T-helper 2 cell treated with Interferon-gamma antibody and Interleukin-4, amounts not matched to agents 100 ng/mL and 5 ng/mL, for 36 hours (primary cell): ENCODE measurements at regions not wholly inside any gene's neighbourhood (a gene's known extent, or its start where the extent isn't known, plus 50 kb on each side); places are given as distances from the start of the nearest gene placed in this dataset.
"Not testable (repeated sequence)": the region's sequence is repeated elsewhere in the genome, so short reads cannot be mapped to it uniquely, and the experiment has no call there.

Experiments
- intact Hi-C: fragments of 100-400 bp; cut with micrococcal nuclease; formaldehyde crosslinking; loops from one replicate; pipeline ENCODE4 v1.15.1; 2023

DNA sequence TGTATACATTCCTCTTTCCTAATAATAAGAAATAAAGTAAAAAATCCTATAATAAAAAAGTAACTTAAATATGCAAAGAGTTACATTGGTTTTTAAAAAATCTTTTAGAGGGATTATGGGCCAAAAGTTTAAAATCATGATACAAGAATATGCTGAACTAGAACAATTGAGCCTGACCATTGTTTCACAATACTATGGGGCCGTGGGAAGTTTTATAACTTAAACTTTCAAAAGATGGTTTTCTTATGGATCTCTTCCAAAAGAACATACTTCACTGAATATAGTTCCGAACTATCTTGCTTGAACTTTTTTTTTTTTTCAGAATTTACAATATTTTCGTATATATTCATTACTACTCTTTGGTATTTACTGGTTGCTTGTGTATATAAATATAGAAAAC, 97.6 kb downstream of the NFKBIZ start:
- intact Hi-C loops: no loop called here

DNA sequence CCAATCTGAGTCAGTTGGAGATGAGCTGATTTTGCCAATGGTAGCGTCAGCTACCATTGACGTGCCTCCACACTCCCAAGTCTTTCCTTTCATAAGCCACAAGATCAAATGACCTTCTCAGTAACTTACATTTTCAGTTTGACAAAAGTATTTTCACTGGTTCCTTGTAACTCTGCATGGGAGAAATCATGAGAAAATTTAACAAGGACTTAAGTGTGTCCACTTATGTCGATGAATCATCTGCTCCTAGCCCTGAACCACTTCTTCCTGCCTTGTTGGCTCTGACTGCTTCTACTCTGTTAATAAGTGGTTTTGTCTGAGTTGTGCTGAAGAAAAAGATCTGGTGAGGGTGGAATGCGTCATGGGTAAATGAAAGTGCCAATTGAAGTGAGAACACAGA, 101.2 kb downstream of the NFKBIZ start:
- intact Hi-C loops: no loop called here

DNA sequence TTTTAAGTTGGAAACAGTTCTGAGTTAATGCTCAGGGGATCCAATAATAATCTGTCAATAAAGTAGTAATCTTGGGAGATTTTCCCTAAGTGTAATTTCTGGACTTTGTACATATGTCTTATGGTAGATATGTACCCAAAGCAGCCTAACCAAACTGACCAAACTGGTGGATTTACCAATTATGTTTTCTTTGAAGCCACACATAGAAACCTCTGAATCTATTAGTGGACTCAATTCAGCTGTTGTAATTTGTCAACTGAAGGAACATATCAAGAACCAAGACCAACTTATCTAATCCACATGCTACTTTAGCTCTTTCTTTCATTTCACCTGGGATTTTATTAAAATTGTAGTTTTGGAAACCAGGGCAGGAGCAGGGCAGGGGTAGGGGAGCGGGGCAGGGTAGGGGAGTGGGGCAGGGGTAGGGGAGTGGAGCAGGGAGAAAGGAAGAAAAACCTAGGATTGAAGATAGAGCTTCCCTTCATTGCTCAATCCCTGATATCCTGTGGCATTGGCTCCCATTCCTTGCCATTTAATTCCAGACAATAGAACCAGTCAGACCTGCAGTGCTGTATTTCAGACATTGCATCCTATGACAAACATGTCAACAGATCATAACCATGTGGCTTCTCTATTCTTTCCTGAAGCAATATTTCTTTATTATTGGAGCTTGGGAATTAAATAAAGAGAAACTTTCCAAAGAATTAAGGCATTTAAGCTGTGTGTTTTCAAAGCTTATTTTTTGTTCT, 101.8 kb downstream of the NFKBIZ start:
- intact Hi-C loops: no loop called here

DNA sequence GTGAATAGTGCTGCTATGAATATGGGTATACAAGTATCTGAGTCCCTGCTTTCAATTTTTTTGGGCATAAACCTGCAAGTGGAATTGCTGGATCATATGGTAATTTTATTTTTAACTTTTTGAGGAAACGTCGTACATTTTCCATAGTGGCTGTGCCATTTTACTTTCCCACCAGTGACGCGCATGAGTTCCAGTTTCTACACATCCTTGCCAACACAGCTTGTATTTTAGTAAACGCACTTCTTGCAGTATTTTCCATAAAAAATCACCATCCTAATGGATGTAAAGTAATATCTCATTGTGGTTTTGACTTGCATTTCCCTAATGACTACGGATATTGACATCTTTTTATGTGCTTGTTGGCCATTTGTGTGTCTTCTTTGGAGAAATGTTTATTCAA, 105.0 kb downstream of the NFKBIZ start:
- intact Hi-C loops: no loop called here

DNA sequence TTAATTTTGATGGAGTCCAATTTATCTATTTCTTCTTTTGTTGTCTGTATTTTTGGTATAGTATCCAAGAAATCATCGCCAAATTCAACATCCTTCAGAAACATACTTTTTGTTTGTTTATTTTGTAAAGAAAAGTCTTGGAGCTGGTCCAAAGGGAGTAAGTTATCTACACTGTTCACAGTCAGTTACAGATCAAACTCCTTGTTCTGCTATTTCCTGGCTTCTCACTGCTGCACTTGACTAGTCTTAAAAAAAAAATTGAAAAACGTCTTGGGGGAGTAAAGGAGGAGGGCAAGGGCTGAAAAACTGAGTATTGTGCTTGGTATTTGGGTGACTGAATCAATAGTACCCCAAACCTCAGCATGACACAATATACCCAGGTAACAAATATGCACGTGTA, 105.6 kb downstream of the NFKBIZ start:
- intact Hi-C loops: no loop called here

DNA sequence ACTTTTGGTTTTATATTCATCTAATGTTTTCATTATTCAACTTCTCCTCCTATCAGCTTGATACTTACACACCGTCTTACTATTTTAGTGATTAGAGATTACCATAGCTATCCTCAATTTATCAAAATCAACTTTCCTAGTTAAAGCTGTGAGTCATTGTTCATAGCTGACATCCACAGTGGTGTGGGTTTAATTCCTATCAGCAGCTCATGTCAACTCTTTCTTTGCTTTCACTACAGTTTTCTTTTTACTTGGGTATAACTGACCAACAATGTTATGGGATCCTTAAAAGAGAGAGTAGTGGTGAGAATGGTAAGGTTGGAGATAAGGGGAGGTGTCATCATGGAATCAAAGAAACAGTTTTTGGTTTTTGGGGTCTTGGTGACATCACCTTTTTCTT, 112.7 kb downstream of the NFKBIZ start:
- intact Hi-C loops: no loop called here

DNA sequence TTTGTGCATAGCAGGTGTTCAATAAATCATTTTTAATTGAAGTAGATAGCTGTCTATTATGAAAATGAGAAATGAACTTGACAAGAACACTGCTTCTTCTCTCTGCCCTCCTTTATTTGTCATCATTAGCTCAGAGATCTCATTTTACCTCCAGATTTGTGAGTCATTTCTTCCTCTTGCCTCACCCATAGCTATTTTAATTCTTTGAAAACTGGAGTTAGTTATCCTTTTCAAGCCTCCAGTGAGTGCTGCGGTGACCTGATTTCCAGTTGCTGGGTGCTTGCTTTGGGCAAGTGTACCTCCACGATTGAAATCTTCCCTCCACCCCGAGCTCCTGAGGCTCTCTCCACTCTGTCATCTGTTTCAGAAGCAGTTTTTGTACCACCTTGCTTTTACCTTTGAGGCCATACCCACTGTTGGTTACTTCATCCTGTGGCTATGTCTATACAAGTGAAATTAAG, 114.6 kb downstream of the NFKBIZ start:
- intact Hi-C loops: no loop called here

DNA sequence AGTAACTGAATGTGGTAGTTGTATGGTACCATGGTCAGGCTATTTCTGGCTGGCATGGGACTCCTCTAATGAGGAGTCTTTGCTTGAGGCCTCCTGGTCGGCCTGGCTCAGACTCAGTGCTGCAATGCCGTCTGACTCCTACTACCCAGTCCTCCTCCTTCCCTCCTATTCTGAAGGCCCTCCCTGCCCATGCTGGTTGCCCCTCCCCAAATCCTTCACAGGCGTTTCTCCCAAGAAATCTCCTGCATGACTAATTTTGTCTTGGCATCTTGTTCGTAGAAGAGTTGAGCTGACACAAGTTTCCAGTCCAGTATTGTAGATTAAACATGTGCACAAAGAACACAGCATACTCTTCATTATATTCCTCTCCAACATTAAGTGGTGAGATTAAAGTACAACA, 115.5 kb downstream of the NFKBIZ start:
- intact Hi-C loops: no loop called here

DNA sequence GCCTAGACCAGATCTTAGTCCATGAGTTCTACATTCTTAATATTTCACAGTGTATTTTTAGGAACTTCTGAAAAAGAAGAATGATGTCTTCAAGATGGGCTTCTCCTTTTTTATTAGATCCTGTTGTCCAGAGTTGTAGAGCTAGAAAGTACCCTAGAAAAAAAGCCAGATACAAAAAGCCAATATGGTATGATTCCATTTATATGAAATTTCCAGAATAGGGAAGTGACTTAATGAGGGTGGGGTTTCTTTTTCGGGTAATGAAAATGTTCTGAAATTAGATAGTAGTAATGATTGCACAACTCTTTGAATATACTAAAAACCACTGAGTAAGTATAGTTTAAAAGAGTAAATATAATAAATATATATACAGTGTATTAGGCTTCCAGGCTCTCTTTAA, 116.9 kb downstream of the NFKBIZ start:
- intact Hi-C loops: no loop called here

DNA sequence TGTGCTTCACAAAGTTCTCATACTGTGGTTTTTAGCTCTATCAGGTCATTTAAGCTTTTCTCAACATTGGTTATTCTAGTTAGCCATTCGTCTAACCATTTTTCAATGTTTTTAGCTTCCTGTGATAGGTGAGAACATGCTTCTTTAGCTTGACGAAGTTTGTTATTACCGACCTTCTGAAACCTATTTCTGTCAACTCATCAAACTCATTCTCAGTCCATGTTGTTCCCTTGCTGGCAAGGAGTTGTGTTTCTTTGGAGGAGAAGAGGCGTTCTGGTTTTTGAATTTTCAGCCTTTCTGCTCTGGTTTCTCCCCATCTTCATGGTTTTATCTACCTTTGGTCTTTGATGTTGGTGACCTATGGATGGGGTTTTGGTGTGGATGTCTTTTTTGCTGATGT, 120.9 kb downstream of the NFKBIZ start:
- intact Hi-C loops: no loop called here

DNA sequence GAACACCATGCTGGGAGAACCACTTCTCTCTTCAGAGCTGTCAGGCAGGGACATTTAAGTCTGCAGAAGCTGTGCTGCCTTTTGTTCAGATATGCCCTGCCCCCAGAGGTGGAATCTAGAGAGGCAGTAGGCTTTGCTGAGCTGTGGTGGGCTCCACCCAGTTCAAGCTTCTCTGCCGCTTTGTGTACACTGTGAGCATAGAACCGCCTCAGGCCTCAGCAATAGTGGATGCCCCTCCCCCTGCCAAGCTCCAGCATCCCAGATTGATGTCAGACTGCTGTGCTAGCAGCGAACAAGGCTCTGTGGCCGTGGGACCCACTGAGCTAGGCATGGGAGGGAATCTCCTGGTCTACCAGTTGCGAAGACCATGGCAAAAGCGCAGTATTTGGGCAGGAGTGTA, 121.6 kb downstream of the NFKBIZ start:
- intact Hi-C loops: no loop called here

DNA sequence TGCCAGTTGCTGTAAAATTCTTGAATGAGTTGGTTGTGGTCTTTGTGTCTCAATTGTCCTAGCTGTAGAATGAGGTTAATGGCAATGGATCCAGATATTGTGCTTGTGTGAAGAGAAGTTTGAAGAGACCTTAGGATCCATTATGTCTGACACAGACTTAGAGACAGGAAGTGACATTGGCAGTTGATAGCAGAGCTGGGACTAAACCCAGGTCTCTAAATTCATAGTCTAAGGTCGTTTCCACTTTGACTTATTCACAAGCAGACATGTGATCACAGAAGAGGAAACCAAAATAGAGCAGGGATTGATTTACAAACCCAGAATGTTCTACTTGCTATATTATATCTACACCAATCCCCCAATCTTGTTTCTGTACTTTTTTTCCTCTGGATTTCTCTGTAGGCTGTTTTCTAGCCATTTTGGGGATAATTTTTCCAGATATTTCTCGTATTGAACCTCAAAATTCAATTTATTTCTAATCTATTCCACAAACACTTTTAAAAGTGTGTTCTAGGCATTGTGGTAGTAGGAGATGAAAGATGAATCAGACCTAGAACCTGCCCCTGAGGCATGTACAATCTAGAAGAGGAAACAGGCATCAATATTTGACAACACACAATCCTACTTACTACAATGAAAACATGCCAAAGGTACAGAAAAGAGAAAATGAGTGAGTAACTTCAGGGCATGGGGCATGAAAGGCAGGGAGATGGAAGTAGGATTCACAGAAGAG, 123.3 kb downstream of the NFKBIZ start:
- intact Hi-C loops: no loop called here

DNA sequence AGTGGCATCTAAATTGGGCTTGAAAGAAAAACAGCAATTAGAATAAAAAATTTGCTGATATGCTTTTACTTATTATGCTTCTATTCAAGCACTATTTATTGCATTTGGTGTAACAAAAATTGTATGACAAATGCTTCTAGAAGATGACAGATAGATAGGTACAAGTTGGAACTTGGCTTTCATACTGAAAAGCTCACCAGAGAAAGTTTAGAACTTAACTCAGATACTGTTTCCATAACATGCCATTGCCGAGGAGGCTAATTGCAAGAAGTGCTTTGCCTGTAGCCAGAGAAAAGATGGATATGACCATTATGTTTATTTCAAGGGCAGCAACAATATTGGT, 123.8 kb downstream of the NFKBIZ start:
- intact Hi-C loops: no loop called here

DNA sequence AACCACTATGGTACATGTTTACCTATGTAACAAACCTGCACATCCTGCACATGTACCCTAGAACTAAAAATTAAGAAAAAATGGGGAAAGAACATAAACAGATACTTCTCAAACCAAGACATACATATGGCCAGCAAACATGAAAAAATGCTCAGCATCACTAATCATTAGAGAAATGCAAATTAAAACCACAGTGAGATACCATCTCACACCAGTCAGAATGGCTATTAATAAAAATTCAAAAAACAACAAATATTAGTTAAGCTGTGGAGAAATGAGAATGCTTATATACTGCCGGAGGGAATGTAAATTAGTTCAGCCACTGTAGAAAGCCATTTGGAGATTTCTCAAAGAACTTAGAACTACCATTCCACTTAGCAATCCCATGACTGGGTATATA, 126.1 kb downstream of the NFKBIZ start:
- intact Hi-C loops: not testable (repeated sequence)

DNA sequence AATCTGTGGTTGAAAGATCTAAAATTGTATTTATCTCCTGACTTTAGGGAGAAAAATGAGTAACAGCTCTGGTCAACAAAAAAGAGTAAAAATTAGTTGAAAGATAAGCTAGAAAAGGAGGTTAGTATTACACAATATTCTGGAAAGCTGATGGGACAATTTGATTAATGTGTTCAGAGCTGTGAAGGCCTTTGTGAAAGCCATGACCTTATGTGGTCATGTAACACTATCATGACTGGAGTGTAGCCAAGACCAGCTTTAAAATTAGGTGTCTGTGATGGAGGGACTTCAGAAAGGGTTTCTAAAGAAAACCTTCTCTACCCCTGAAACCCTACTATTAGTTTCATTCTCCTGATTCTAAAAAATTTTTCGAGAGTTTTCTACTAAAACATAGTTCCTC, 127.2 kb downstream of the NFKBIZ start:
- intact Hi-C loops: no loop called here

DNA sequence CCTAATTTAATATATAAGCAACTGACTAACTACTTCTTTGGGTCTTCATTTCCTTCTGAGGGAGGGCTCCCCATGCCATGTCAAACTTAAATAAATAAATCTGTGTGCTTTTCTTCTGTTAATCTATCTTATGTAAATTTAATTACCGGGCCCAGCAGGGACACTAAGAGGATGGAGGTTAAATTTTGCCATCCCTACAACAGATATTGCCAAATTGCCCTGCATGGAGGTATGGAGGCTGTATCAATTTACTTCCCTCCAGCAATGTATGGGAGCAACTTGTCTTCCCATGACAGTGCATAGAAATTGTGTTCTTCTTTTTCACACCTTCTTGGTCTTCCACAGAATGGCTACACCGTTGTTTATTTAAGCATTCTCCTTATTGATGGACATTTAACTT, 129.0 kb downstream of the NFKBIZ start:
- intact Hi-C loops: no loop called here

DNA sequence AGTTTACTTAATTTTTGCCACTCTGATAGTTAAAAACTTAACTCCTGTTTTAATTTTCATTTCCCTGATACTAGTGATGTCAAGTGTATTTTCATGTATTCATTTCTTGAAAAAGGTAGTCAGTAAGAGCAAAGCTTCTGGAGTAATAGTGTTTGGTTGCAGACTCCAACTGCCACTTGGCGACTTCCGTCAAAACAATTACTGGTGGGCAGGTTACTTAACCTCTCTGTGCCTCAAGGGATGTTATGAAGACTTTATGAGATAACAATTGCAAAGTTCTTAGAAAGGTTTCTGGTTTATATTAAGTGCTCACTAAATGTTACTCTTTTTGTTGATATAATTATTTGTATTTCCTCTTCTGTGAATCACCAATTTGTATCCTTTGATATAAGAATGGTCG, 129.7 kb downstream of the NFKBIZ start:
- intact Hi-C loops: no loop called here

DNA sequence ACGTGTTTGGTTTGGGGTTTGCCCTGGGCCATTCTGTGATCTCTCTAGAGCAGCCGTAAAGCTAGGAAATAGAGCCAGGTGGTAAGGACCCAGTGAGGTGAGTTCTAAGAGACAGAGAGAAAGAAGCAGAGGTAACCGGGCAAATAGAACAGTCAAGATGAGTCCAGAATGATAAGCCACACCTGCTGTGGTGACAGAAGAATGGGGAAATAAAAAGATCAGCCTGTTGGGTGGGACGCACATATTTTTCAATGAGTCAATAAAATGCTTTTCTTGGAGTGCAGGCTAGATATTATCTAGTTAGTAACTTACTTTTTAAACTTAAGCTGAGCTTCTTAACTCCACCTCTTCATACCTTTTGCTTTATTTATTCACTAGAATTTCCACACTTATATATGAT, 135.0 kb downstream of the NFKBIZ start:
- intact Hi-C loops: no loop called here

DNA sequence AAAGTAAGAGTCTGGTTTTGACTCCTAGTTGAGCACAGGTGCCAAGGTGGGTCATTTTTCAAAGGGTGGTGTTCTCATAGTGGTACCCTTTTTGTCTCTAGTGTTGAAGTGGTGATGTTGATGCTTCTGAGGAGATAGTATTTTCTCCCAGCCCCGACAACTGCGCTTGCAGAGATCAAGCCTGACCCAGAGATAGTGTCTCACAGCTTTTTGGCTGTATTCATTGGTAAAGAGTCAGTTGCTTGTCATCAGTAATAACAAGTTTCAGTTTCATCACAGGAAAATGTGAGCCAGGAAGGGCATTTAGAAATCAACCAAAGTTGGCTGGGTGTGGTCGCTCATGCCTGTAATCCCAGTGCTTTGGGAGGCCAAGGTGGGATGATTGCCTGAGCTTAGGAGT, 139.3 kb downstream of the NFKBIZ start:
- intact Hi-C loops: loop anchor here (1.0 to 5.0 kb wide), 7 partner anchors 52 to 236 kb away; no protein-coding TSS in a partner anchor

DNA sequence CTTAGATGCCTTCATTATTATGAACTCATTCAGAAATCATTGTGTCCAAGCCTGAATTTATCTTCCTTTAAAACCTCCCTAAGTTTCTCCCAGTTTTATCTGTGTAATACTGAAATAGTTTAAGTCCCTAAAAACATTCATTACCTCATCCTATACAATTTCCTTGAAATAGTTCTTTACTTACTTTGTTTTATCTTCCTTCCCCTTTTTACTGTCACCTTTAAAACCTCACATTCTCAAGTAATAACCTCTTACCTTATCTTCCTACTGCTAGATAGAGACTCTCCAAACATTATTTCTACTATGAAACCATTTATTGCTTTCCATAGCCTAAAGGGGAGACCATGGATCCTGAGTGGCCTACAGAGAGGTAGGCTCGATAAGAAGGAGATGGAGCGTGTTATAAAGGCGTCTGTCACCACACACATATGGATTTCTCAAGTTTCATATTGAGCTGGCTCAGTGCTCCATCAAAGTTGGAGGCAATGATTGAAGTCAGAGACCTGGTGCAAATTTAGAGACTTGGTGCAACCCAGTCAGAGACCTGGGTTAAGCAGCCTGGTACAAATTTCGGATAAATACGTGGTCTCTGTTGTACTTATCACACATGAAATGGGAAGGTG, 140.4 kb downstream of the NFKBIZ start:
- intact Hi-C loops: loop anchor here (2.0 to 5.0 kb wide), 4 partner anchors 103 to 235 kb away; no protein-coding TSS in a partner anchor

DNA sequence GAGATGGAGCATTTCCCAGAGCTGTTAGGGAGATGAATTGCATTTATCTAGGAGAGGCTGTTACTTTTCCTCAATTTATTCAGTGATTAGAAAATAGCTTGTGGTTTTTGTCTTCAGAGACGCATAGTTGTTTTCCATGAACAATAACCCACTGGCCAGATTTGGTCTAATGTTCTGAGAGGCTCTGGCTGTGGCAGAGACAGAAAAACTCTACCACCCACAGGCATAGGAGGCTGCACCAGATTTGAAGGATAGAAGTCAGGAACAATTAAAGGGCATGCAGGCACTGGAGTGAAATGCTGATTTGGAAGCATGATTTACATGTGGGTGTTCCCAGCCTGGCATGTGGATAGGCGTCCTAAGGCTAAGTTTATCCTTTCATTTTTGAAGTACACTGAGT, 143.5 kb downstream of the NFKBIZ start:
- intact Hi-C loops: no loop called here

DNA sequence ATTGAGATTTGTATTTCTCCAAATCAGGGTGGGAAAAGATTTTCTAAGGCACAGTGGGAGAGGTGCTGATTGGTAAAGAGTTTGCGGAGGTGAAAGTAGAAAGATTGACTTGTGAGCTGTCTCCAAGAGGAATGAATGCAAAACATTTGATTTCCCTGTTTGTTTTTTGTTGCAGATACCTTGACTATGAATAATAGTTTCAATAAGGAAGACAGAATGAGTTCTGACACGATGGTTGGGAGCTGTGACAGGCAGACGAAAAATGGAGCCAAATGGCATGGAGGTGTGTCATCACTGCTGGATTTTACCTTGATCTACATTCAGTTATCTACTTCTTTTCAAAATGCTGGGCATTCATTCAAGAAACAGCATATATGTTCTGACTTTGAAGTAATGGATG, 145.1 kb downstream of the NFKBIZ start:
- intact Hi-C loops: no loop called here
